GM13976 (cell line): ENCODE measurements at regions not wholly inside any gene's neighbourhood (a gene's known extent, or its start where the extent isn't known, plus 50 kb on each side); places are given as distances from the start of the nearest gene placed in this dataset.

Experiments used
- DNase-seq: peaks from one replicate; pipeline ENCODE4 v3.0.0; 2012; ENCODE audit warnings: low spot score
- CTCF ChIP-seq: IDR thresholded peaks from 2 replicates; pipeline ENCODE4 v1.5.1; 2012; ENCODE audit warnings: borderline replicate concordance, mild to moderate bottlenecking; ENCODE audit not compliant: insufficient read depth; ENCODE audit errors: extremely low read depth, missing control alignments, control extremely low read depth
- in situ Hi-C: fragments of 300-500 bp; cut with MboI; formaldehyde crosslinking; loops from one replicate; pipeline ENCODE4 v1.12.0; 2022; ENCODE audit warnings: low sequenced_read_pairs, mixed read lengths, inconsistent platforms; ENCODE audit not compliant: unreplicated experiment

- TF ChIP-seq CTCF = no peak
- in situ Hi-C loops = no loop called here
- DNase-seq = no peak
Measured at GRCh38 chr16:49056546-49056945, 225.1 kb downstream of the CBLN1 start.

- no peak for DNase-seq
- in situ Hi-C loops = no loop called here
- TF ChIP-seq CTCF = no peak
Measured at GRCh38 chr16:49055824-49056545, 225.7 kb downstream of the CBLN1 start.

GRCh38 chr16:49055291-49055690 lies 226.3 kb downstream of the CBLN1 start:
- DNase-seq = no peak
- no peak for TF ChIP-seq CTCF
- in situ Hi-C loops = no loop called here

GRCh38 chr16:49054606-49055005 lies 227.0 kb downstream of the CBLN1 start:
- no peak for TF ChIP-seq CTCF
- no peak for DNase-seq
- in situ Hi-C loops = no loop called here

GRCh38 chr16:49052846-49053245 lies 228.8 kb downstream of the CBLN1 start:
- in situ Hi-C loops = no loop called here
- no peak for TF ChIP-seq CTCF
- no peak for DNase-seq

GRCh38 chr16:49051576-49051975 lies 230.1 kb downstream of the CBLN1 start:
- DNase-seq = no peak
- TF ChIP-seq CTCF = no peak
- in situ Hi-C loops = no loop called here
